ENCODE measurements at regions not wholly inside any gene's neighbourhood (a gene's known extent, or its start where the extent isn't known, plus 50 kb on each side); places are given as distances from the start of the nearest gene placed in this dataset.
"Not testable (repeated sequence)": the region's sequence is repeated elsewhere in the genome, so short reads cannot be mapped to it uniquely, and the experiment has no call there.

DNA sequence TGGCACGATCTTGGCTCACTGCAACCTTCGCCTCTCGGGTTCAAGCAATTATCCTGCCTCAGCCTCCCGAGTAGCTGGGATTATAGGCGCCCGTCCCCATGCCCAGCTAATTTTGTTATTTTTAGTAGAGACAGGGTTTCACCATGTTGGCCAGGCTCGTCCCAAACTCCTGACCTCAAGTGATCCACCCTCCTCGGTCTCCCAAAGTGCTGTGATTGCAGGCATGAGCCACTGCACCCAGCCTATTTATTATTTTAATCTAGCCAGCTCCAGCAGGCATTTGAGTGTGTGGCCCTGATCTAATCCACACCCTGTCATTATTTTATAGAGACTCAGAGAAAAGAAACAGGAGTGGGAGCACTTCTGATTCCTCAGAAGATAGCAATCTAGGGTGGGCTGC is 66.4 kb upstream of the ABHD2 start:
- TF ChIP-seq, protein P1, sequence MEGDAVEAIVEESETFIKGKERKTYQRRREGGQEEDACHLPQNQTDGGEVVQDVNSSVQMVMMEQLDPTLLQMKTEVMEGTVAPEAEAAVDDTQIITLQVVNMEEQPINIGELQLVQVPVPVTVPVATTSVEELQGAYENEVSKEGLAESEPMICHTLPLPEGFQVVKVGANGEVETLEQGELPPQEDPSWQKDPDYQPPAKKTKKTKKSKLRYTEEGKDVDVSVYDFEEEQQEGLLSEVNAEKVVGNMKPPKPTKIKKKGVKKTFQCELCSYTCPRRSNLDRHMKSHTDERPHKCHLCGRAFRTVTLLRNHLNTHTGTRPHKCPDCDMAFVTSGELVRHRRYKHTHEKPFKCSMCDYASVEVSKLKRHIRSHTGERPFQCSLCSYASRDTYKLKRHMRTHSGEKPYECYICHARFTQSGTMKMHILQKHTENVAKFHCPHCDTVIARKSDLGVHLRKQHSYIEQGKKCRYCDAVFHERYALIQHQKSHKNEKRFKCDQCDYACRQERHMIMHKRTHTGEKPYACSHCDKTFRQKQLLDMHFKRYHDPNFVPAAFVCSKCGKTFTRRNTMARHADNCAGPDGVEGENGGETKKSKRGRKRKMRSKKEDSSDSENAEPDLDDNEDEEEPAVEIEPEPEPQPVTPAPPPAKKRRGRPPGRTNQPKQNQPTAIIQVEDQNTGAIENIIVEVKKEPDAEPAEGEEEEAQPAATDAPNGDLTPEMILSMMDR (IDR thresholded peaks at IDR 0.05), result not testable (repeated sequence)
- not testable (repeated sequence) for TF ChIP-seq POLR2A (IDR thresholded peaks at IDR 0.05)

Measured in thyroid gland (tissue), 4 donors.